ENCODE measurements at regions not wholly inside any gene's neighbourhood (a gene's known extent, or its start where the extent isn't known, plus 50 kb on each side); places are given as distances from the start of the nearest gene placed in this dataset.
A peak's percentile ranks its signal among the peaks of the same experiment; 100 is the strongest.
"Not testable (repeated sequence)": the region's sequence is repeated elsewhere in the genome, so short reads cannot be mapped to it uniquely, and the experiment has no call there.

GRCh38 chr7:1298931-1299885 is 66.5 kb downstream of the UNCX start:
- no peak for DNase-seq (ENCODE audit: low spot score)
- in situ Hi-C loops (cut with HindIII; ENCODE audit: low sequenced_read_pairs), result no loop called here

GRCh38 chr7:1300206-1300605 is 67.5 kb downstream of the UNCX start:
- no peak for DNase-seq (ENCODE audit: low spot score)
- in situ Hi-C loops (cut with HindIII; ENCODE audit: low sequenced_read_pairs), result no loop called here

GRCh38 chr7:1300636-1301035 is 68.0 kb downstream of the UNCX start:
- in situ Hi-C loops (cut with HindIII; ENCODE audit: low sequenced_read_pairs), result no loop called here
- DNase-seq (ENCODE audit: low spot score), result no peak

GRCh38 chr7:1301054-1301881 is 68.6 kb downstream of the UNCX start:
- in situ Hi-C loops (cut with HindIII; ENCODE audit: low sequenced_read_pairs), result no loop called here
- no peak for DNase-seq (ENCODE audit: low spot score)

- no peak for DNase-seq (ENCODE audit: low spot score)
- in situ Hi-C loops (cut with HindIII; ENCODE audit: low sequenced_read_pairs), result no loop called here
Measured at GRCh38 chr7:1301882-1302251, 69.2 kb downstream of the UNCX start.

- no peak for DNase-seq (ENCODE audit: low spot score)
- in situ Hi-C loops (cut with HindIII; ENCODE audit: low sequenced_read_pairs), result no loop called here
Measured at GRCh38 chr7:1302936-1303335, 70.3 kb downstream of the UNCX start.

GRCh38 chr7:1304011-1304410 is 71.3 kb downstream of the UNCX start:
- in situ Hi-C loops (cut with HindIII; ENCODE audit: low sequenced_read_pairs); DNase-seq (ENCODE audit: low spot score): not testable (repeated sequence)

GRCh38 chr7:1305873-1306272 is 73.2 kb downstream of the UNCX start:
- in situ Hi-C loops (cut with HindIII; ENCODE audit: low sequenced_read_pairs), result no loop called here
- DNase-seq (ENCODE audit: low spot score), result no peak

- in situ Hi-C loops (cut with HindIII; ENCODE audit: low sequenced_read_pairs), result no loop called here
- DNase-seq (ENCODE audit: low spot score), result no peak
Measured at GRCh38 chr7:1307828-1308227, 75.2 kb downstream of the UNCX start.

- in situ Hi-C loops (cut with HindIII; ENCODE audit: low sequenced_read_pairs), result no loop called here
- no peak for DNase-seq (ENCODE audit: low spot score)
Measured at GRCh38 chr7:1309290-1309689, 76.6 kb downstream of the UNCX start.

- in situ Hi-C loops (cut with HindIII; ENCODE audit: low sequenced_read_pairs), result no loop called here
- DNase-seq (ENCODE audit: low spot score), result no peak
Measured at GRCh38 chr7:1309996-1310395, 77.3 kb downstream of the UNCX start.

GRCh38 chr7:1310936-1311335 is 78.3 kb downstream of the UNCX start:
- in situ Hi-C loops (cut with HindIII; ENCODE audit: low sequenced_read_pairs), result no loop called here
- no peak for DNase-seq (ENCODE audit: low spot score)

GRCh38 chr7:1311406-1312135 is 78.9 kb downstream of the UNCX start:
- peak; percentile 45 for DNase-seq (ENCODE audit: low spot score)
- in situ Hi-C loops (cut with HindIII; ENCODE audit: low sequenced_read_pairs), result no loop called here

GRCh38 chr7:1312136-1313070 is 79.7 kb downstream of the UNCX start:
- in situ Hi-C loops (cut with HindIII; ENCODE audit: low sequenced_read_pairs), result no loop called here
- no peak for DNase-seq (ENCODE audit: low spot score)

- in situ Hi-C loops (cut with HindIII; ENCODE audit: low sequenced_read_pairs), result no loop called here
- DNase-seq (ENCODE audit: low spot score), result no peak
Measured at GRCh38 chr7:1313613-1314012, 80.9 kb downstream of the UNCX start.

- no peak for DNase-seq (ENCODE audit: low spot score)
- in situ Hi-C loops (cut with HindIII; ENCODE audit: low sequenced_read_pairs), result no loop called here
Measured at GRCh38 chr7:1314021-1314907, 81.6 kb downstream of the UNCX start.

- no peak for DNase-seq (ENCODE audit: low spot score)
- in situ Hi-C loops (cut with HindIII; ENCODE audit: low sequenced_read_pairs), result no loop called here
Measured at GRCh38 chr7:1314908-1315450, 82.3 kb downstream of the UNCX start.
